K562 (cell line): ENCODE measurements at regions not wholly inside any gene's neighbourhood (a gene's known extent, or its start where the extent isn't known, plus 50 kb on each side); places are given as distances from the start of the nearest gene placed in this dataset.

Experiments
- ATF6 ChIP-seq: sonication (generic); formaldehyde crosslinking; IDR thresholded peaks from 2 replicates; pipeline ENCODE4 v1.4.0; 2020; ENCODE audit warnings: mild to moderate bottlenecking, missing genetic modification reagents
- CTCF ChIP-seq, 3 experiments: IDR thresholded peaks in 2 of 3; conservative IDR thresholded peaks in 1 of 3; 2 replicates each; pipeline ENCODE4 v1.5.1; 2011 to 2012; ENCODE audit warnings: low read length in 3 of 3, mild to moderate bottlenecking in 3 of 3, control low read depth in 2 of 3, improper control_type of control experiment in 1 of 3, inconsistent platforms in 1 of 3, low read depth in 1 of 3, mixed read lengths in 1 of 3, moderate library complexity in 1 of 3; ENCODE audit not compliant: insufficient read depth in 2 of 3
- E2F4 ChIP-seq: sonication (generic); formaldehyde crosslinking; IDR thresholded peaks from 2 replicates; pipeline ENCODE4 v1.8.0; 2022; ENCODE audit warnings: mild to moderate bottlenecking, low read depth, missing genetic modification reagents
- GTF2E2 ChIP-seq: fragments of 200-800 bp; sonication (Bioruptor generic); IDR thresholded peaks from 2 replicates; pipeline ENCODE4 v1.6.1; 2016; ENCODE audit warnings: missing genetic modification characterization, missing compliant biosample characterization
- NCOA4 ChIP-seq: fragments of 450-650 bp; IDR thresholded peaks from 2 replicates; pipeline ENCODE4 v1.6.1; 2018; ENCODE audit warnings: mild to moderate bottlenecking; ENCODE audit not compliant: partially characterized antibody
- NR2C2 ChIP-seq, 2 experiments: fragments of 200-800 bp in 1 of 2; sonication (Bioruptor generic) in 1 of 2; sonication (generic) in 1 of 2; formaldehyde crosslinking in 1 of 2; IDR thresholded peaks; 2 replicates each; pipeline versions ENCODE4 v1.6.1 to v1.8.0; 2016 to 2022; ENCODE audit warnings: mild to moderate bottlenecking in 1 of 2, missing compliant biosample characterization in 1 of 2, missing genetic modification characterization in 1 of 2, missing genetic modification reagents in 1 of 2
- SMC3 ChIP-seq: conservative IDR thresholded peaks from 2 replicates; pipeline ENCODE4 v1.6.1; 2011; ENCODE audit warnings: low read depth, low read length, improper control_type of control experiment; ENCODE audit not compliant: insufficient read depth
- SREBF2 ChIP-seq: sonication (generic); formaldehyde crosslinking; IDR thresholded peaks from 2 replicates; pipeline ENCODE4 v1.4.0; 2020; ENCODE audit warnings: mild to moderate bottlenecking, missing genetic modification reagents
- TAF9B ChIP-seq: fragments of 450-650 bp; IDR thresholded peaks from 2 replicates; pipeline ENCODE4 v1.6.1; 2018; ENCODE audit warnings: mild to moderate bottlenecking; ENCODE audit not compliant: partially characterized antibody
- UBTF ChIP-seq, 2 experiments: IDR thresholded peaks; 2 replicates each; pipeline ENCODE4 v1.6.1; 2012; ENCODE audit warnings: improper control_type of control experiment in 2 of 2, low read depth in 2 of 2, low read length in 2 of 2, borderline replicate concordance in 1 of 2
- XRCC4 ChIP-seq: IDR thresholded peaks from one replicate; pipeline ENCODE4 v1.6.1; 2011; ENCODE audit not compliant: insufficient read depth, insufficient read length; ENCODE audit errors: extremely low read depth
- ZBTB40 ChIP-seq, 2 experiments: fragments of 450-650 bp in 1 of 2; sonication (generic) in 1 of 2; formaldehyde crosslinking in 1 of 2; IDR thresholded peaks; 2 replicates each; pipeline versions ENCODE4 v1.7.1 to v1.9.0; 2016 to 2022; ENCODE audit warnings: inconsistent platforms in 1 of 2, mild to moderate bottlenecking in 1 of 2, missing genetic modification reagents in 1 of 2
- ZNF785 ChIP-seq: fragments of 250-450 bp; sonication (Bioruptor Pico); IDR thresholded peaks from 2 replicates; pipeline ENCODE4 v1.4.0; 2020; ENCODE audit warnings: mild to moderate bottlenecking

- TF ChIP-seq ZNF785 (CRISPR knock-in tag) (no peak), XRCC4 (no peak), SMC3 (no peak), NR2C2 (CRISPR knock-in tag; IDR thresholded peaks at IDR 0.05) (no peak), NR2C2 (tag; IDR thresholded peaks at IDR 0.05) (no peak), UBTF (IDR thresholded peaks at IDR 0.05; ENCODE audit: borderline replicate concordance in 1 of 2, low read depth in 2 of 2, low read length in 2 of 2) (no peak), ATF6 (no peak), NCOA4 (no peak), E2F4 (CRISPR knock-in tag) (no peak), CTCF (IDR thresholded peaks at IDR 0.05 in 2 of 3, conservative IDR thresholded peaks at IDR 0.05 in 1 of 3; ENCODE audit: insufficient read depth in 2 of 3, low read depth in 1 of 3, low read length in 3 of 3) (no peak), TAF9B (no peak), GTF2E2 (tag) (no peak), SREBF2 (no peak), ZBTB40 (IDR thresholded peaks at IDR 0.05) (no peak), ZBTB40 (CRISPR knock-in tag; IDR thresholded peaks at IDR 0.05) (no peak)
Observed at GRCh38 chr10:111545861-111546605, 469.2 kb downstream of the ADRA2A start.
